Right cardiac atrium (tissue), 5 donors: ENCODE measurements at regions not wholly inside any gene's neighbourhood (a gene's known extent, or its start where the extent isn't known, plus 50 kb on each side); places are given as distances from the start of the nearest gene placed in this dataset.

Experiments
- ATAC-seq, 2 donors: fragments of 200-7000 bp; cut with Tn5 transposase; one replicate each; pipeline versions ENCODE4 v1.8.0 to v1.9.1; 2020; ENCODE audit warnings: moderate library complexity in 2 of 2, mild to moderate bottlenecking in 1 of 2
- DNase-seq, 3 donors: peaks; one replicate each; pipeline ENCODE4 v3.0.0-alpha.2; 2020
- H3K27ac ChIP-seq: one replicate; pipeline ENCODE4 v1.5.1; 2013; ENCODE audit warnings: mild to moderate bottlenecking, low read length, control low read depth, moderate library complexity
- H3K27me3 ChIP-seq: one replicate; pipeline ENCODE4 v1.6.1; 2013; ENCODE audit not compliant: control insufficient read depth, insufficient read depth
- H3K4me1 ChIP-seq: one replicate; pipeline ENCODE4 v1.6.1; 2013; ENCODE audit warnings: low read length; ENCODE audit not compliant: control insufficient read depth, insufficient read depth
- H3K4me3 ChIP-seq: one replicate; pipeline ENCODE4 v1.5.1; 2013; ENCODE audit warnings: low read length, control low read depth
- H3K9me3 ChIP-seq: one replicate; pipeline ENCODE4 v1.6.1; 2013; ENCODE audit warnings: low read length; ENCODE audit not compliant: control insufficient read depth
- WGBS: extraction: QIAGEN DNeasy Blood & Tissue Kit; methylation state at CpG from one replicate; pipeline ENCODE4 v1.1.7; 2013; 5-methylcytosine and 5-hydroxymethylcytosine counted together
- intact Hi-C, 4 donors: fragments of 100-400 bp; cut with DNase I; formaldehyde crosslinking; loops; one replicate each; pipeline versions ENCODE4 v1.11.0 to v1.14.0; 2022 to 2023
- donor health status: healthy with polysubstance abuse.
- donor health status: DM: no; HTN: yes; CAD: no.
- donor health status: DM: no; HTN: no; CAD: no.
- donor health status: DM: no; HTN: yes; CAD: no; lungs with severe emphysema.
- donor health status: DM: yes; HTN: yes; CAD: no.

DNA sequence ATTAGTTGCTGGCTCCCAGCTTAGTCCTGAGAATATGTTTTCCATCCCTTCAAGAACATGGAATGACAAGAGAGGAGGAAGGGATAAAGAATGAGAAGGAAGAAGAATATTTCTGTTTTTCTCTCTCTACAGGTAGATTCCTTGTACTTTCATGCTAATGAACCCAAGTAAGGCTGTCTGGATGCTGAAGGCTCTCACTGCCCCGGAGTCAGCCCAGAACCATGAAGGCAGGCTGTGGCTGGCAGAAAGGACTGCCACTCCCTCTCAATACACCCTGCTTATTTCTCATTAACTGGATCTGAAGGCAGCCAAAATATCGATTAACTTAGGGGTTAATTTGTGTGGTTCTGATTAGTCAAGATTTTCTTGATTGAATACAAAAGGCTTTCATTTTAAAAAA, 93.1 kb upstream of the NPAS2 start:
- 70% methylated on average over 2 of the region's 2 CpGs for WGBS

DNA sequence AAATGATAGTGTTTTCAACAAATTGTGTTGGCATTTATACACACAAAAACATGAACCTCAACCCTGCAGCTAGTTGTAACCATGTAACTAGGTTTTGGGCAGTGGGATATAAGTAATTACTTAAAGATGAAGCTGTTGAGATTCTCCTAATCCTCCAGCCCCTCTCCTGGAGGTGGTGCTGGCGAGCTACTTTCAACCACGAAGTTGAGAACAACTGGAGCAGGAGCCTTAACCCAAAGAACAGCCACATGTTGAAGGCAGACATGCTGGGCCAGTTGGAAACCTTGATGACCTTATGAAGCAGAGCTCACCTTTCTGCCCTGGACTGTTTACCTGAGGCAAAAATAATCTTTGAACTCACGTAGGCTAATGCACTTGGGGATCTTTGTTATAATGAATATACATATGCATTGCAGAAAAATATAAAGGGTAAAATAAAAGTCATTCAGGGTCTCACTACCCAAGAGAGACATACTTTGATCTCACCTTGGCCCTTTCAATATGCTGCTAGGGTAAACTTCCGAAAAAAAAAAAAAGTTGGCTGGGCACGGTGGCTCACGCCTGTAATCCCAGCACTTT, 89.6 kb upstream of the NPAS2 start:
- Histone ChIP-seq H3K27me3 (no peaks in the 10 kb centered on the region), H3K9me3 (no peaks in the 10 kb centered on the region), H3K27ac (no peak overlapping the region), H3K4me1 (peaks cover 2% of the 10 kb centered on the region), H3K4me3 (no peak overlapping the region)
- DNase-seq (peak; percentile 66 to 82 (median 79)), ATAC-seq (peak; percentile 85 to 89)
- intact Hi-C loops = loop anchor here in 2 of 4 donors (2.0 to 5.0 kb wide), 3 partner anchors 87 to 254 kb away; partner anchors contain the start of gene NPAS2 (in 1 of the 2)
- 69% methylated on average over 6 of the region's 6 CpGs for WGBS

More for the DNA sequence above, 93.1 kb upstream of the NPAS2 start:
- Histone ChIP-seq H3K27ac (no peak overlapping the region), H3K4me1 (no peaks in the 10 kb centered on the region), H3K9me3 (no peaks in the 10 kb centered on the region), H3K4me3 (no peak overlapping the region), H3K27me3 (no peaks in the 10 kb centered on the region)
- no peak for ATAC-seq
- intact Hi-C loops = loop anchor here in 3 of 4 donors (10.0 kb wide), 1 partner anchor 112 kb away; no protein-coding TSS in a partner anchor
- no peak for DNase-seq

DNA sequence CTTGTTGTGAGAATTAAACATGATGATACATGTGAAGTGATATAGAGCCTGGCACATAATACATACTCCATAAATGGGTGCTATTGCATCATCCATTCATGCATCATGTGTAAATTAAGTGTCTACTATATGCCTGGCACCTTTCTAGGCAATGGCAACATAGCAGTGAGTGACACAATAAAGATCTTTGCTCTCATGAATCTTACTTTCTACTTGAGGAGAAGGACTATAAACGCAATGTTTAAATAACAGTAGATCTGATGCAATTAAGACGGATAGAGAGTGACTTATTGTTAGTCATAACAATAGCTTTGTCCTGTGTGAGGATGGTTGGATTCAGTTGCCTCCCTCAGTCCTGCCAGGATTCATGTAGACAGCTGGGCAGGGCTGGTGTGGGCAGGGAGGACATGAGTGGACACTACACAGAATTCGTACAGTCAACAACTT, 88.4 kb upstream of the NPAS2 start:
- Histone ChIP-seq H3K27ac (no peak overlapping the region), H3K27me3 (no peaks in the 10 kb centered on the region), H3K9me3 (no peaks in the 10 kb centered on the region), H3K4me1 (peaks cover 2% of the 10 kb centered on the region), H3K4me3 (no peak overlapping the region)
- DNase-seq (no peak), ATAC-seq (no peak)
- intact Hi-C loops = loop anchor here in 2 of 4 donors (2.0 to 5.0 kb wide), 3 partner anchors 86 to 253 kb away; partner anchors contain the start of gene NPAS2 (in 1 of the 2)
- 92% methylated on average over 3 of the region's 3 CpGs for WGBS

DNA sequence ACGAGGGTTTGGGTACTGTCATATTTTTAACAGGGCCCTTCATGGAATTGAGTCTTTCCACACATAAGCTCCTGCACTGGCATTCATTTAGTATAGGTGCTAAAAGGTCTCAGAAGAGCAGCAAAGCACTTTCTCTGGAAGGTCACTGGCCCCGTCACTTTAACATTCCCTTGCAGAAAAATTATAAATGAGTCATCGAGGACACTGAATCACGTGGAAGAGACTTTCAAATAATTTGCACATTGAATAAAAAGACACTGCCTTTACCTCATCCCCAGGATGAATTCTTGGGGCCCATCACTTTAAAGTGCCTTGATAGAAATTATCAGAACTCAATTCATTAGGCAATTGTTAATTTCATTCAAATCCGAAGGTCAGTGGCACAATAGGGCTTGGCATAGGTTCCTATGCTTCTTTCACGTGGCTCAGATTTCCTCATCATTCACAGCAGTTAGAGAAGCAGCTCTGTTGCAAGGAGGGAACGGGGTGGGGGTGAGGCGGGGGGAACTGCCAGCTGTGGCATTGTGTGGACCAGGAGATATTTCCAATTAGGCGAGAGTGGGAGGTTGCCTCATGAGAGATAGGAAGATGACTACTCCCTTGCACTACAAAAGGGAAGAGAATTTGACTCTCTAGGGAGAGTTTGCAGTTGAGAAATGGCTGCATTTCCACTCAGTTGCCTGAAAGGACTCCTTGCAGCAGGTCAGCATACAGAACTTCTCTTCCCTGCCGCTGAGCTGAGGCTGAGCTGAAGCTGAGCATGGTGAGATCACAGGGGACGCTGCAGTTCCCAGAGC, 86.3 kb upstream of the NPAS2 start:
- 31% methylated on average over 11 of the region's 11 CpGs for WGBS
- Histone ChIP-seq H3K27me3 (no peaks in the 10 kb centered on the region), H3K27ac (no peak overlapping the region), H3K9me3 (no peaks in the 10 kb centered on the region), H3K4me3 (no peak overlapping the region), H3K4me1 (peaks cover 2% of the 10 kb centered on the region)
- intact Hi-C loops = loop anchor here in 3 of 4 donors (2.0 to 5.0 kb wide), 3 partner anchors 84 to 251 kb away; partner anchors contain the start of gene NPAS2 (in 1 of the 3)
- peak; percentile 58 to 62 (median 58) for DNase-seq
- peak; percentile 79 to 81 for ATAC-seq

DNA sequence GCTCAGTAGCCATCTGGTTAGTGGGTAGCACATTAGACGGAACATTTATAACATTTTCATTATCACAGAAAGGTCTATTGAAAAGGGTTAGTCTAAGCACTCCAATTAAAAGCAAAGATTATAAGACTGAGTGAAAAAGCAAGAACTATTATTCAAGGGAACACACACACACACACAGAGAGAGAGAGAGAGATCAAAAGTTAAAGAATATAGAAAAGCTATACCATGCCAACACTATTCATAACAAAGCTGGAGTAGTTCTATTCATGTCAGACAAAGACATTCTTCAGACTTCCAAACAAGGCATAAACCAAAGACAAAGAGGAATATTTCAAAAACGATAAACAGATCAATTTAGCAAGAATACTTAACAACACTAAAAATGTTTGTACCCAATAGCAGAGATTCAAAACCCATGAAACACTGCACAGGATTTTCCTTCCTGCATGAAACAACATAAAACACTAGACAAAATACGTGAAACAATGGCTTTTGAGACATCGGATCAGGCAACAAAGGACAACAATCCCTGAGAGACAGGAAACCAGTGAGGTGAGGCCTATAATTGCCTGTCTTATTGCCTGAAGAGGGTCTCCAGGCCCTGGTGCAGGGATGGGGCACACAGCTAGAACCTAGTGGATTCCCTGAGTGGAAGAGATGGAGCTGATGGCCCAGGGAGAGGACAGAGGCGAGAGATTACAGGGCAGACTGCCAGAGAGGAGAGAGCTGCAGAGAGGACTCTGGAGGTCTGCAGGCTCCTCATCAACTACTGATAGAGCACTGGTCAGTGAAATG, 83.6 kb upstream of the NPAS2 start:
- 78% methylated on average over 5 of the region's 5 CpGs for WGBS
- H3K27me3 ChIP-seq = no peaks in the 10 kb centered on the region
- no peak for ATAC-seq

DNA sequence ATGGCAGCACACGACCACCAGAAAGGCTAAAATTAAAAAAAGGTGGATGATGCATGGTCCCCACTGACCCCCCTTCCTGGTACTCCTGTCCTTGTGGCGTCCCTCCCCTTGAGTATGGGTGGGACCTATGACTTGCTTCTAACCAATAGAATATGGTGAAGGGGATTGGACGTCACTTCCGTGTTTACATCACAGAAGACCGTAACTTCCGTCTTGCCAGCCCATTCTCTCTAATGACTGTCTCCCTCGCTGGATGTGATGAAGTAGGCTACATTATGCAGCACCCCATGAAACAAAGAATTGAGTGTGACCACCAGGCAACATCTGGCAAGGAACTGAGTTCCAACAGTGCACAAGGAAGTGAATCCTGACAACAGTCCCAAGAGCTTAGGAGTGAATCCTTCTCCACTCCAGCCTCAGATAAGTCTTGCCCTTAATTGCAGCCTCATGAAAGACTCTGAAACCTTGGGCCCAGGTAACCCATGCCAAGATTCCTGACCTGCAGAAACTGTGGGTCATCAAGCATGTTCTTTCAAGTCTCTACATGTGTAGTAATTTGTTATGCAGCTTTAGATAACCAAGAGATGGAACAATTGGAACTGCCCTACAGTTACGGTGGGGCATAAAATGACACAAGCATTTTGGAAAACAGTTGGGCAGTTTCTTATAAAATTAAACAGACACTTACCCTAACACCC, 80.1 kb upstream of the NPAS2 start:
- H3K27me3 ChIP-seq = no peaks in the 10 kb centered on the region
- DNase-seq = no peak
- H3K4me1 ChIP-seq = peaks cover 2% of the 10 kb centered on the region
- no peak for ATAC-seq
- no peak overlapping the region for H3K27ac ChIP-seq
- H3K9me3 ChIP-seq = no peaks in the 10 kb centered on the region
- intact Hi-C loops = no loop called here
- no peak overlapping the region for H3K4me3 ChIP-seq
- WGBS = 90% methylated on average over 8 of the region's 8 CpGs

More for the DNA sequence above, 83.6 kb upstream of the NPAS2 start:
- H3K4me3 ChIP-seq = no peak overlapping the region
- no peak overlapping the region for H3K27ac ChIP-seq
- no peaks in the 10 kb centered on the region for H3K9me3 ChIP-seq
- DNase-seq = no peak
- intact Hi-C loops = no loop called here
- peaks cover 2% of the 10 kb centered on the region for H3K4me1 ChIP-seq

DNA sequence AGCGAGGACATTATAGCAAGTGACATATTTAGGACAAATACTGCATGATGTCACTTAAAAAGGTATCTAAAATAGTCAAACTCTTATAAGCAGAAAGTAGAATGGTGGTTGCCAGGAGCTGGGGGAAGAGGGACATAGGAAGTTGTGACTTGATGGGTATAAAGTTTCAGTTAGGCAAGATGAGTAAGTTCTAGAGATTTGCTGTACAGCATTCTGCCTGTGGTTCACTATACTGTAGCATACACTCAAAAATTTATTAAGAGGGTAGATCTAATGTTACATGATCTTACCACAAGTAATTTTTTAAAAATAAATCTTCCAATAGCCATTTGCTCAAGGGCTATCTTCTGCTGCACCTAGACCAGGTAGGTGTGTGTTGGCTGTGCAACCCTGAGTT, 78.1 kb upstream of the NPAS2 start:
- 85% methylated on average over 1 of the region's 1 CpG for WGBS
- H3K4me1 ChIP-seq = peaks cover 2% of the 10 kb centered on the region
- H3K27ac ChIP-seq = no peak overlapping the region
- intact Hi-C loops = no loop called here
- ATAC-seq (no peak), DNase-seq (no peak)
- no peaks in the 10 kb centered on the region for H3K27me3 ChIP-seq
- H3K9me3 ChIP-seq = no peaks in the 10 kb centered on the region
- H3K4me3 ChIP-seq = no peak overlapping the region

DNA sequence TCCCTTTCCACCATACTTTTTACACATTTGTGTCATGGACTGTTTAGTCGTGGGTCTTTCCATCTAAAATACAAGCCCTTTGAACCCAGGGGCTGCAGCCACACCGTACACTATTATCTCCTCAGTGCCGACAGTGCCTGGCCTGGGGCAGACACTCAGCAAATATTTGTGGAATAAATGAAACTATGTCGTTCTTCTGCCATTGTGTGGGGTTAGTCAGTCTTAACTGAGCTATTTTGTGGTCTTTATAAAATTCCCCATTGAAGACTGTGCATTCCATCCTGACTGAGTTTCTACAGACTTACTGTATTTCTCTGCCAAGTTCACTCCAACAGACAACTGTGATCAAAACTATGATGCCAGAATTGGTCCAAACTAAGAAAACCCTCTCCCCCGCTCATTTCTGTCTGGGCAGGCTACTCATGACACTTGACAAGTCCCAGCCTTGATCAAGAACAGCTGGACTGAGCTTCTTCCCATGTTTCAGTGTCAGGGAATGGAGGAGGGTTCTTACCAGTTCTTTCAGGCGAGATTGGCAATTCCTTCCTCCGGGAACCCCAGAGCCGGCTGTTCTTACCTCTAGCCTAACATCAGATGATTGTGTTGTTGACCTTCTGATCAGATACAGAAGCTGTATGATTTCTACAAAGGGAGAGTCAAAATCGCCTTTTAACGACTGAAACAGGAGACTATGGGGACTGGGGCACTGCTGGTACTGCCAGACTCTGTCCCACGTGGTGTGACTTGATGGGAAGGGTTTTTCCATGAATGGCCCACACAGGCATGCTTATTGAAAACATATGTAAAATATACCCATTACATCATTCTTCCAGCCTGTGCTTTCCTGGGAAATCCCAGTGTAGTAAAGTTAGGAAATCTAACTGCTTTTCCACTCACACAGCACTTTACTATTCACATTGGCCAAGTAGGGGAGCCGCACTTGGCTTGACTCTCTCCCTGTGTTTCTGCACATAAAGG, 77.4 kb upstream of the NPAS2 start:
- no peak overlapping the region for H3K4me3 ChIP-seq
- H3K27ac ChIP-seq = peak overlapping the region; percentile 56
- no peaks in the 10 kb centered on the region for H3K9me3 ChIP-seq
- 53% methylated on average over 12 of the region's 12 CpGs for WGBS
- intact Hi-C loops = no loop called here
- peak in 2 of 3 donors; percentile 43 to 54 for DNase-seq
- H3K4me1 ChIP-seq = peaks cover 2% of the 10 kb centered on the region
- ATAC-seq = peak; percentile 86
- no peaks in the 10 kb centered on the region for H3K27me3 ChIP-seq

DNA sequence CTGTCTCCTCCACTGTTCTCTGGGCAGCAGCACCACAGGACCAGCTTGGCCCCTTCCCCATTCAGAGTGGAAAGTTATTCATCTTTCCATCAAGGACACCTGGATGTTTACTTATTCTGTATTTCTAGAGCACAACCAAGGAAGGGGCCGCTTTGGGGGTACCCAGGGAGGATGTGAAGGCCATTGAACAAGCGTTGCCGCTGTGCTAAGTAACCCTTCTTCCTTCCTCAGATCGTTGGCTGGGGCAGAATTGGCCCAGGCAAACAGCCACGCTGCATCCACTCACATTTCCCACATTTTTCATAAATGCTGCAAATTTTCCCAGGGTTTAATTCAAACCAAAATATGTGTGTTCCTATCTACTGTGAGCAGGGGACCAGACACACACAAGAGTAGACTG, 76.2 kb upstream of the NPAS2 start:
- H3K27me3 ChIP-seq = no peaks in the 10 kb centered on the region
- no peak overlapping the region for H3K4me3 ChIP-seq
- intact Hi-C loops = no loop called here
- DNase-seq (no peak), ATAC-seq (no peak)
- no peak overlapping the region for H3K27ac ChIP-seq
- peaks cover 6% of the 10 kb centered on the region for H3K4me1 ChIP-seq
- 52% methylated on average over 5 of the region's 5 CpGs for WGBS
- no peaks in the 10 kb centered on the region for H3K9me3 ChIP-seq
